Smooth muscle cell (in vitro differentiated cells): ENCODE measurements at regions not wholly inside any gene's neighbourhood (a gene's known extent, or its start where the extent isn't known, plus 50 kb on each side); places are given as distances from the start of the nearest gene placed in this dataset.

Experiments
- DNase-seq: peaks from one replicate; lab custom pipeline; 2025; ENCODE audit not compliant: unreplicated experiment; lab: John Stamatoyannopoulos, UW
- H2AFZ ChIP-seq: fragments of 200-600 bp; sonication (generic); 2 replicates; pipeline ENCODE4 v1.6.0; 2016; ENCODE audit warnings: antibody characterized with exemption, low read depth, mild to moderate bottlenecking
- H3F3A ChIP-seq: fragments of 200-600 bp; sonication (generic); 2 replicates; pipeline ENCODE4 v1.6.0; 2017; ENCODE audit warnings: antibody characterized with exemption, low read depth
- H3K27ac ChIP-seq: fragments of 200-600 bp; sonication (generic); 2 replicates; pipeline ENCODE4 v1.5.1; 2016; ENCODE audit warnings: low read depth, mild to moderate bottlenecking
- H3K27me3 ChIP-seq: fragments of 200-600 bp; sonication (generic); 2 replicates; pipeline ENCODE4 v1.6.1; 2016; ENCODE audit warnings: low read depth, mild to moderate bottlenecking
- H3K36me3 ChIP-seq: fragments of 200-600 bp; sonication (generic); 2 replicates; pipeline ENCODE4 v1.5.1; 2016; ENCODE audit warnings: low read depth
- H3K4me1 ChIP-seq: fragments of 200-600 bp; sonication (generic); 2 replicates; pipeline ENCODE4 v1.5.1; 2016; ENCODE audit warnings: low read depth
- H3K4me2 ChIP-seq: fragments of 200-600 bp; sonication (generic); 2 replicates; pipeline ENCODE4 v1.6.0; 2016; ENCODE audit warnings: mild to moderate bottlenecking
- H3K4me3 ChIP-seq: fragments of 200-600 bp; sonication (generic); 2 replicates; pipeline ENCODE4 v1.5.1; 2016; ENCODE audit warnings: mild to moderate bottlenecking
- H3K79me2 ChIP-seq: fragments of 200-600 bp; sonication (generic); 2 replicates; pipeline ENCODE4 v1.6.0; 2016; ENCODE audit warnings: low read depth, mild to moderate bottlenecking
- H3K9ac ChIP-seq: fragments of 200-600 bp; sonication (generic); 2 replicates; pipeline ENCODE4 v1.6.0; 2016; ENCODE audit warnings: low read depth
- H3K9me3 ChIP-seq: fragments of 200-600 bp; sonication (generic); replicated peaks from 2 replicates; pipeline ENCODE4 v1.5.1; 2016; ENCODE audit warnings: low read depth
- H4K20me1 ChIP-seq: fragments of 200-600 bp; sonication (generic); 2 replicates; pipeline ENCODE4 v1.6.0; 2016; ENCODE audit warnings: low read depth
- CTCF ChIP-seq: fragments of 200-600 bp; sonication (generic); IDR thresholded peaks from 2 replicates; pipeline ENCODE4 v1.5.1; 2017; ENCODE audit warnings: borderline replicate concordance, mild to moderate bottlenecking, antibody characterized with exemption; ENCODE audit not compliant: insufficient read depth, poor library complexity, severe bottlenecking
- whole genome bisulfite sequencing: methylation state at CpG from one replicate; pipeline ENCODE4 v1.1.7; 2016; ENCODE audit warnings: low lambda C conversion rate; 5-methylcytosine and 5-hydroxymethylcytosine counted together

- peak overlapping the region; percentile 87 for H3K4me2 ChIP-seq
- H4K20me1 ChIP-seq = no peaks in the 10 kb centered on the region
- H3K4me3 ChIP-seq = no peak overlapping the region
- H3K4me1 ChIP-seq = peaks cover 24% of the 10 kb centered on the region
- peak overlapping the region; percentile 81 for H3K27ac ChIP-seq
- H3K9me3 ChIP-seq = no peaks in the 10 kb centered on the region
- no peaks in the 10 kb centered on the region for H3K79me2 ChIP-seq
- DNase-seq = no peak
- peaks cover 26% of the 10 kb centered on the region for H3F3A ChIP-seq
- no peaks in the 10 kb centered on the region for H3K36me3 ChIP-seq
- no peaks in the 10 kb centered on the region for H3K27me3 ChIP-seq
- no peak overlapping the region for H3K9ac ChIP-seq
- WGBS = 65% methylated on average over 1 of the region's 1 CpG
- peak overlapping the region; percentile 74 for H2AFZ ChIP-seq
- TF ChIP-seq CTCF = no peak
Observed at GRCh38 chr2:133676392-133677130, 108.3 kb upstream of the NCKAP5 start.

GRCh38 chr2:133680343-133681049, 112.2 kb upstream of the NCKAP5 start:
- peaks cover 4% of the 10 kb centered on the region for H3K27me3 ChIP-seq
- H3K9ac ChIP-seq = no peak overlapping the region
- DNase-seq = no peak
- peaks cover 15% of the 10 kb centered on the region for H3F3A ChIP-seq
- peaks cover 8% of the 10 kb centered on the region for H3K4me1 ChIP-seq
- 92% methylated on average over 2 of the region's 2 CpGs for WGBS
- TF ChIP-seq CTCF = no peak
- no peaks in the 10 kb centered on the region for H3K79me2 ChIP-seq
- H3K4me3 ChIP-seq = no peak overlapping the region
- H3K36me3 ChIP-seq = no peaks in the 10 kb centered on the region
- H4K20me1 ChIP-seq = no peaks in the 10 kb centered on the region
- H3K4me2 ChIP-seq = no peak overlapping the region
- no peaks in the 10 kb centered on the region for H3K9me3 ChIP-seq
- no peak overlapping the region for H2AFZ ChIP-seq
- no peak overlapping the region for H3K27ac ChIP-seq

GRCh38 chr2:133682347-133682746, 114.1 kb upstream of the NCKAP5 start:
- DNase-seq = no peak
- no peaks in the 10 kb centered on the region for H3K79me2 ChIP-seq
- H2AFZ ChIP-seq = no peak overlapping the region
- peak overlapping the region; percentile 4 for H3K9ac ChIP-seq
- H3K36me3 ChIP-seq = no peaks in the 10 kb centered on the region
- no peak for TF ChIP-seq CTCF
- no peaks in the 10 kb centered on the region for H3F3A ChIP-seq
- 63% methylated on average over 1 of the region's 1 CpG for WGBS
- peaks cover 4% of the 10 kb centered on the region for H3K27me3 ChIP-seq
- no peaks in the 10 kb centered on the region for H3K9me3 ChIP-seq
- no peak overlapping the region for H3K4me3 ChIP-seq
- no peaks in the 10 kb centered on the region for H4K20me1 ChIP-seq
- H3K4me2 ChIP-seq = no peak overlapping the region
- H3K4me1 ChIP-seq = no peaks in the 10 kb centered on the region
- H3K27ac ChIP-seq = peak overlapping the region; percentile 34
